ENCODE measurements at regions not wholly inside any gene's neighbourhood (a gene's known extent, or its start where the extent isn't known, plus 50 kb on each side); places are given as distances from the start of the nearest gene placed in this dataset.

GRCh38 chr3:106413683-106414082 lies 544.9 kb upstream of the CBLB start:
- Mint-ChIP-seq H3K9me3 (peaks cover 10% of the 10 kb centered on the region), H3K27me3 (no peaks in the 10 kb centered on the region), H3K36me3 (ENCODE audit: low read depth) (peaks cover 5% of the 10 kb centered on the region), H3K27ac (no peak overlapping the region), H3K4me1 (no peaks in the 10 kb centered on the region), H3K4me3 (no peak overlapping the region)
- CTCF ChIA-PET = interaction anchor here (1.0 kb wide), 1 partner anchor 38 kb away, joined by 3 read pairs; no protein-coding TSS in a partner anchor
- POLR2A ChIA-PET = no interaction called here
- no peak for DNase-seq

DNA sequence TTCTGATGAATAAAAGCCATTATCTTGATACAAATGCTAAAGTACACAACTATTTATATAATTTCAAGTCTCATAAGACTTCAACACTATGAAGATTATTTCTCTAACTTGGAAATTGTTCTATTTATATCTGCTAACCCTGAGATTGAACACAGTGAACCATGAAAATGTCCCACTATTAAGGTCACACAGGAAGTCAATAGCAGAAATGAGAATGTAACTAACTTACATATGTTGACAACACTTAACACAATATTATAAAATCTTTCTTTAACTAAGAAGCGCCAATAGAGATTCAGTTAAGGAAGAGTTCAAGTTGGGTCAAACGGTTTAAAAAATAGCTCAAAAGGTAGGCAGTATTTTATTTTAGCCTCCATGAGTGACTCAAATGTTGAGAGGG lies 551.8 kb upstream of the CBLB start:
- Mint-ChIP-seq H3K9me3 (peaks cover 14% of the 10 kb centered on the region), H3K27me3 (no peaks in the 10 kb centered on the region), H3K36me3 (ENCODE audit: low read depth) (peaks cover 8% of the 10 kb centered on the region), H3K4me3 (no peak overlapping the region), H3K27ac (no peak overlapping the region), H3K4me1 (peaks cover 23% of the 10 kb centered on the region)
- DNase-seq = no peak
- POLR2A ChIA-PET = interaction anchor here (0.6 kb wide), 1 partner anchor 381 kb away, joined by 3 read pairs; no protein-coding TSS in a partner anchor
- CTCF ChIA-PET = no interaction called here

DNA sequence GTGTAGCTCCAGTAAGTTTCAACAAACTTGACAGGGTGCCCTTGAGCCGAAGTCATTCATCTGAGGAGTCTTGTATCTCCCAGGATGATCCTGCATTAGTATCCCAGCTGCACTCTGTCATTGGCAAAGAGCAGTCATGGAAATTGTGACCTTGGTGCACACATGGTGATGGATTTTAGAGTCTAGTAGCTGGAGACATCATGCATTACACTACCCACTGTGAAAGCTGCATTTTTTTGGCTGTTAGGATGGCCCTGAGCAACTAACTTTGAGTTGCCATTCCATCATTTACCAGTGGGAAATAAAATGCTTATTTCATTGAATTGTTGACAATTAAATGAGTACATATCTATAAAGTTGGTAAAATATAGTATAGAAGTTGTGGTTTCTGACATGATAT lies 552.6 kb upstream of the CBLB start:
- Mint-ChIP-seq H3K36me3 (ENCODE audit: low read depth) (peaks cover 12% of the 10 kb centered on the region), H3K4me3 (no peak overlapping the region), H3K27me3 (no peaks in the 10 kb centered on the region), H3K9me3 (peaks cover 16% of the 10 kb centered on the region), H3K4me1 (peaks cover 28% of the 10 kb centered on the region), H3K27ac (no peak overlapping the region)
- CTCF ChIA-PET = no interaction called here
- no peak for DNase-seq
- POLR2A ChIA-PET = interaction anchor here (0.6 kb wide), 1 partner anchor 382 kb away, joined by 3 read pairs; no protein-coding TSS in a partner anchor

DNA sequence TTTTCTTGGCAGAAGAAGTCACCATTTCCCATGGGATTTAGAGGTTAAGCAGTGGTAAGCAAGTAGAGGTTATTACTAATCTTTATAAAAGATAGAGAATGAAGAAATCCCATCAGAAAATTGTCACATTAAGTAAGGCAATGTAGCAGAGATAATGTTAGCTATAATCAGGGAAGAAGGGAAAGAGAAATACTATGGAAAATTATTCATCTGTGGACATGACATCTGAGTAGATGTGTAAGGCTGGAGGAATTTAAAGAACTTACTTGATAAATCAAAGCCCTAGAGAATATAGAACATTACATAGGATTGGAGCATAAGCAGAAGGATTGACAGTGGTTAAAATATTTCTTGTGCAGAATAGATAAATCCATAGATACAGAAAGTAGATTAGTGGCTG lies 553.1 kb upstream of the CBLB start:
- POLR2A ChIA-PET = no interaction called here

DNA sequence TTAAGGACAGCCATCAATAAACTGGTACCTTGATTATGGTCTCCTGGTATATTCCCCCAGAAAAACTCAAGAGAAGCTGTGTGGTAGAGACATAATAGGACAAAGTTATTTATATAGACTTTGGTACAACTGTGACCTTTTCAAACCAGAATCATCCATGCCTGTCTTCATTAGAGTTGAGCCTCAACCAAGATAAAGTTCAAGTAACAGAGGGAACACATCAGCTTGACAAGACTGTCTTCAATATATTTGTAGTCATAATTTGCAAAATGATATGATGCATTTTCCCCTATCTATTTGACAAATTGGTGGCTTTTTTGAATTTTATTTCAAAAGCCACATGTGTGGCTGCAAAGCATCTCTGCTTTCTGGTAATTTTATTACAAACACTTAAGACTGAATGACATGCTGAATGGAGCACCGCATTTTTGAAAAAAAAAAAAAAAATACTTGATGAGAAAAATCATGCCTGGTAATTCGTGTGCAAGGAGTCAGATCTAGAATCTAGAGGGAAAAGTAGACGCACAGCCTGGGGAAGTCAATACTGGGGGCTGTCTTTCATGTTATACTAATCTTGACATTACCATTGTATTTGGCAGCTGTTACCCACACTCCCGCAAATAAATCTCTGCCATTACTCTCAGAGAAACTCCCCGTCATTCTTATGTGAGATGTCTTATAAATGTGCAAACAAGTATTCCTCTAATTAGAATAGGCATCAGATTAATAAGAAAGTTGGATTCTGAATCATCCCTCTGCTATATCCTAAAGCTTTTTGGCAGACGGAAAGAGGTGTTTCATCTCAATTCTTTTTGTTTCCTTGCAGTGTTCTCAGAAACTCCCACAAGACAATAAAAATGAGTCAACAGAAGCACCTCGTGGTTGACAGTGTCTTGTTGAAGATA lies 554.8 kb upstream of the CBLB start:
- DNase-seq = no peak
- ChIA-PET CTCF (interaction anchor here (0.7 kb wide), 1 partner anchor 8 kb away, joined by 3 read pairs; no protein-coding TSS in a partner anchor), POLR2A (no interaction called here)
- H3K27ac Mint-ChIP-seq = no peak overlapping the region
- H3K4me3 Mint-ChIP-seq = no peak overlapping the region
- H3K27me3 Mint-ChIP-seq = no peaks in the 10 kb centered on the region
- H3K4me1 Mint-ChIP-seq = peaks cover 37% of the 10 kb centered on the region
- H3K9me3 Mint-ChIP-seq = peaks cover 20% of the 10 kb centered on the region
- H3K36me3 Mint-ChIP-seq (ENCODE audit: low read depth) = peaks cover 15% of the 10 kb centered on the region

More for the DNA sequence above, 553.1 kb upstream of the CBLB start:
- H3K36me3 Mint-ChIP-seq (ENCODE audit: low read depth) = peaks cover 12% of the 10 kb centered on the region
- no peak for DNase-seq
- H3K27me3 Mint-ChIP-seq = no peaks in the 10 kb centered on the region
- CTCF ChIA-PET = no interaction called here
- no peak overlapping the region for H3K27ac Mint-ChIP-seq
- peaks cover 16% of the 10 kb centered on the region for H3K9me3 Mint-ChIP-seq
- H3K4me1 Mint-ChIP-seq = peaks cover 28% of the 10 kb centered on the region
- H3K4me3 Mint-ChIP-seq = no peak overlapping the region

DNA sequence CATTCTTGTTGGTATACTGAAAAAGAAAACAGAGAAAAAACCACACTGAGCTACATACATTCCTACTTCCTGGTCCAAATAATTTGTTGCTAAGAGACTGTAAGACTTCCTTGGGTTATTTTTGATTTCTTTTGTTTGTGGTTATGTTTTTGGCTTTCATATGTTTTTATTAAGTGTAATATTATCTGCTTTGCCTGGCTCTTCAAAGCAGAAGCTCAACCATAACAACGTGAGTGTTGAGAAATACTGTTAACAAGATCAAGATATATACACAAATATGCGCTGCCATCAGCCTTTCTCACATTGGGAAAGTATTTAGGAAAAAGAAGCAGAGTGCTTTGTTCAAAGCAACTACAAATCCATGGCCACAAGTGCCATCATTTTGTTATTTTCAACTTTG lies 556.2 kb upstream of the CBLB start:
- POLR2A ChIA-PET = no interaction called here
- H3K27ac Mint-ChIP-seq = no peak overlapping the region
- DNase-seq = no peak
- H3K36me3 Mint-ChIP-seq (ENCODE audit: low read depth) = peaks cover 15% of the 10 kb centered on the region
- H3K27me3 Mint-ChIP-seq = no peaks in the 10 kb centered on the region
- CTCF ChIA-PET = no interaction called here
- H3K9me3 Mint-ChIP-seq = peaks cover 20% of the 10 kb centered on the region
- H3K4me1 Mint-ChIP-seq = peaks cover 44% of the 10 kb centered on the region
- H3K4me3 Mint-ChIP-seq = no peak overlapping the region

DNA sequence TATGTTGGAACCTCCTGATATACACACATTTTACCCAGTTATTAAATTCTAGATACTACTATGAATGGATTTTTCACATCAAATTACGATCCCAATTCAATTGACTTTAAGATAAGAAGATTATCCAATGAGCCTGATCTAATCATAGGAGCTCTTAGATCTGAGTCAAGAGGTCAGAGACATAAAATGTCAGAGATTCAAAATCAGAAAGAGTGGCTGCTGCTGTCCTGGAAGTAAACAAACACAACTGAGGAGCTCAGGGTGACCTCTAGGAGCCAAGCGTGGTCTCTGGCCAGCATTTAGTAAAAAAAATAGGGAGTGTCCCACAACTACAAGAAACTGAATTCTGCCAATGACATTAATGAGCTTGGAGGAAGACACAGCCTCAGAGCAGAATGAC lies 557.1 kb upstream of the CBLB start:
- H3K36me3 Mint-ChIP-seq (ENCODE audit: low read depth) = peaks cover 13% of the 10 kb centered on the region
- no peak overlapping the region for H3K4me3 Mint-ChIP-seq
- H3K27me3 Mint-ChIP-seq = no peaks in the 10 kb centered on the region
- H3K9me3 Mint-ChIP-seq = peaks cover 18% of the 10 kb centered on the region
- no peak overlapping the region for H3K27ac Mint-ChIP-seq
- ChIA-PET CTCF (no interaction called here), POLR2A (no interaction called here)
- no peak for DNase-seq
- peaks cover 44% of the 10 kb centered on the region for H3K4me1 Mint-ChIP-seq

GRCh38 chr3:106428565-106428994 lies 559.8 kb upstream of the CBLB start:
- Mint-ChIP-seq H3K9me3 (peaks cover 8% of the 10 kb centered on the region), H3K27me3 (no peaks in the 10 kb centered on the region), H3K27ac (no peak overlapping the region), H3K36me3 (ENCODE audit: low read depth) (peaks cover 7% of the 10 kb centered on the region), H3K4me3 (no peak overlapping the region), H3K4me1 (peaks cover 40% of the 10 kb centered on the region)
- CTCF ChIA-PET = no interaction called here
- POLR2A ChIA-PET = interaction anchor here (0.8 kb wide), 1 partner anchor 32 kb away, joined by 3 read pairs; no protein-coding TSS in a partner anchor
- no peak for DNase-seq

DNA sequence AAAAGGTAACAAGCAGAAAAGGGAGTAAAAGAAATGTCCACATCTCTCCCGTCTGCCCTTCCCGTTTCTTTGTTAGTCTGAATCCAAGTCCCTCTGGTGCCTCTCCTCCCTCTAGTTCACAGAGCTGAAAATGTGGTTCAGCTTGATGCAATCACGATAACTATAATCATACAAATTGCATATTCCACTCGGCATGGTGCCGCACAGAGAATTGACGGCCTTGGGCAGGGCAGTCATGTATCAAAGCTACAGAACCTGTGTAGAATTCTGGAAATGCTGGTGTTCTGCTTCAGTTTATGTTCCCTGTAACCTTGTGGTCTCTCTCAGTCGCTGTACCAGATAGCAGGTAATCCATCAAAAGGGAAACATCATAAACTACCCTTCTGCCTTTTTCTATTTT lies 562.9 kb upstream of the CBLB start:
- Mint-ChIP-seq H3K36me3 (ENCODE audit: low read depth) (peaks cover 4% of the 10 kb centered on the region), H3K27me3 (no peaks in the 10 kb centered on the region), H3K27ac (no peak overlapping the region), H3K4me1 (peaks cover 16% of the 10 kb centered on the region), H3K4me3 (no peak overlapping the region), H3K9me3 (peaks cover 8% of the 10 kb centered on the region)
- POLR2A ChIA-PET = no interaction called here
- CTCF ChIA-PET = no interaction called here
- no peak for DNase-seq

DNA sequence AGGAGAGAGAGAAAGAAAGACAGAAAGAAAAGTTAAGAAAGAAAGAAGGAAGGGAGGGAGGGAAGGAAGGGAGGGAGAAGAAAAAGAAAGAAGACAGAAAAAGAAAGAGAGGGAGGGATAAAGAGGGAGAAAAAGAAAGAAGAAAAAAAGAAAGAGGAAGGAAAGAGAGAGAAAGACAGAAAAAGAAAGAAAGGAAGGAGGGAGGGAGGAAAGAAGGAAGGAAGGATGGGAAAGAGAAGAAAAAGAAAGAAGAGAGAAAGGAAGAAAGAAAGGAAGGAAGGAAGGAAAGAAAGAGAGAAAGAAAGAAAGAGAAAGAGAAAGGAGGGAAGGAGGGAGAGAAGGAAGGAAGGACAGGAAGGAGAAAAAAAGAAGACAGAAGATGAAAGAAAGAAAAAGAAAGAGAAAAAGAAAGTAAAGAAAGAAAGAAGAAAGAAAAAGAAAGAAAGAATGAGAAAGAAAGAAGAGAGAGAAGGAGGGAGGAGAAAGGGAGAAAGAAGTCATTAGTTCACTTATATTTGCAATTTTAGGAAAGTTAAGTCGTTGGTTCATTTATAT lies 567.2 kb upstream of the CBLB start:
- POLR2A ChIA-PET = no interaction called here
- H3K27ac Mint-ChIP-seq = no peak overlapping the region
- no peaks in the 10 kb centered on the region for H3K4me1 Mint-ChIP-seq
- no peak for DNase-seq
- CTCF ChIA-PET = no interaction called here
- H3K27me3 Mint-ChIP-seq = no peaks in the 10 kb centered on the region
- peaks cover 3% of the 10 kb centered on the region for H3K9me3 Mint-ChIP-seq
- no peak overlapping the region for H3K4me3 Mint-ChIP-seq
- H3K36me3 Mint-ChIP-seq (ENCODE audit: low read depth) = no peaks in the 10 kb centered on the region

- Mint-ChIP-seq H3K4me3 (no peak overlapping the region), H3K4me1 (no peaks in the 10 kb centered on the region), H3K9me3 (peaks cover 3% of the 10 kb centered on the region), H3K27ac (no peak overlapping the region), H3K27me3 (no peaks in the 10 kb centered on the region), H3K36me3 (ENCODE audit: low read depth) (no peaks in the 10 kb centered on the region)
- no peak for DNase-seq
- ChIA-PET CTCF (interaction anchor here (0.7 kb wide), 1 partner anchor 9 kb away, joined by 3 read pairs; no protein-coding TSS in a partner anchor), POLR2A (no interaction called here)
Measured at GRCh38 chr3:106438887-106439286, 570.1 kb upstream of the CBLB start.

DNA sequence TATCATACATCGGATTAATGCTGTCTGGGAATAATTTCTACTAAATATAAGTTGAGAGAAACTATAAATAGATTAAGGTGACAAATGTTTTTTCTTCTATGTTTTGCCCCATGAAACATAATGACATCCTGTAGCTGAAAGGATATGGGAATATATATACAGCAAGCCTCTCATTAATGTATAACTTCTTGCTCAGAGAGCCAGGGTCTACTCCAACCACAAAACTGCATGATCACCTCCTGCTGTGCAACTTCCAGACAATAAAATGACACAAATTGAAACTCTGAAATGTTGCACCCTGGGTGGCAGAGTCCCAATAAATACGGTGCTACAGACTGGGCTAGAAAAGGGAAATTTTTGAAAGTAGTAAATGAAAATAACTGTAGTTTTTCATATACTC lies 571.9 kb upstream of the CBLB start:
- ChIA-PET CTCF (no interaction called here), POLR2A (no interaction called here)
- DNase-seq = no peak
- Mint-ChIP-seq H3K27ac (no peak overlapping the region), H3K4me1 (no peaks in the 10 kb centered on the region), H3K4me3 (no peak overlapping the region), H3K9me3 (no peaks in the 10 kb centered on the region), H3K36me3 (ENCODE audit: low read depth) (no peaks in the 10 kb centered on the region), H3K27me3 (no peaks in the 10 kb centered on the region)

DNA sequence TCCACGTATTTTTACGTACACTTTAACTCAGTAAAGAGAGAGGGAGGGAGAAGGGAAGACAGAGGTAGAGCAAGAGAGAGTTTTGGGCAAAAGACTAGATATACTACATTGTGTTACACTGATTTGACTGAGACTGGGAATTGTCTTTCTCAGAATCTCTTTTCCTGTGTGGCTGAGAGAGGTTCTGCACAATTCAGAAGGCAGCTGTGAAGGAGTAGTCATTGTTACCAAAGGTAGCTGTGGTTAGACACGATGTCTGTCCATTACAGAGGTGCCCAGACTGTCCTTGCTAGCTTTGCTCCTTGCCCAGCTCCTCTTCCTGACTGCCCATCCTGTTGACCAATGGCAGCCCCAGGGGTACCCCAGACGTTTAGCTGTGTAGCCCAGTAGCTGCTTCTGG lies 577.5 kb upstream of the CBLB start:
- ChIA-PET CTCF (no interaction called here), POLR2A (no interaction called here)
- no peaks in the 10 kb centered on the region for H3K36me3 Mint-ChIP-seq (ENCODE audit: low read depth)
- H3K9me3 Mint-ChIP-seq = peaks cover 8% of the 10 kb centered on the region
- peaks cover 2% of the 10 kb centered on the region for H3K4me1 Mint-ChIP-seq
- H3K27ac Mint-ChIP-seq = no peak overlapping the region
- no peaks in the 10 kb centered on the region for H3K27me3 Mint-ChIP-seq
- no peak overlapping the region for H3K4me3 Mint-ChIP-seq
- no peak for DNase-seq

Measured in activated CD4-positive, alpha-beta memory T cell treated with anti-CD3 and anti-CD28 coated beads, Interleukin-2, amount 10 ng/mL, durations not matched to agents 7 days and 5 days (primary cell).